Gastrocnemius medialis (tissue), 4 donors: ENCODE measurements at regions not wholly inside any gene's neighbourhood (a gene's known extent, or its start where the extent isn't known, plus 50 kb on each side); places are given as distances from the start of the nearest gene placed in this dataset.

Source experiments
- ATAC-seq, 2 donors: fragments of 150-250 bp; one replicate each; pipeline ENCODE4 v1.9.1; 2016
- DNase-seq, 2 donors: peaks; one replicate each; pipeline ENCODE4 v3.0.0-alpha.2; 2019
- H3K27ac ChIP-seq, 4 donors: fragments of 200-600 bp; sonication (generic); 1 replicate in 1 of 4; 2 replicates in 3 of 4; pipeline ENCODE4 v1.5.1; 2016 to 2018; ENCODE audit warnings: mild to moderate bottlenecking in 2 of 4, moderate library complexity in 1 of 4
- H3K27me3 ChIP-seq, 3 donors: fragments of 200-600 bp; sonication (generic) in 2 of 3; 1 replicate in 1 of 3; 2 replicates in 2 of 3; pipeline versions ENCODE4 v1.5.1 to v1.6.0; 2016 to 2019; ENCODE audit warnings: mild to moderate bottlenecking in 1 of 3, moderate library complexity in 1 of 3
- H3K36me3 ChIP-seq, 2 donors: fragments of 200-600 bp; sonication (generic) in 1 of 2; one replicate each; pipeline ENCODE4 v1.5.1; 2017 to 2018
- H3K4me1 ChIP-seq, 2 donors: fragments of 200-600 bp; sonication (generic) in 1 of 2; one replicate each; pipeline ENCODE4 v1.5.1; 2016 to 2017; ENCODE audit warnings: mild to moderate bottlenecking in 2 of 2
- H3K4me3 ChIP-seq, 4 donors: fragments of 200-600 bp; sonication (generic) in 3 of 4; 1 replicate in 1 of 4; 2 replicates in 3 of 4; pipeline ENCODE4 v1.5.1; 2016 to 2019; ENCODE audit warnings: mild to moderate bottlenecking in 2 of 4
- H3K9me3 ChIP-seq, 3 donors: fragments of 200-600 bp; sonication (generic) in 2 of 3; 1 replicate in 1 of 3; 2 replicates in 2 of 3; pipeline ENCODE4 v1.5.1; 2016 to 2019
- CTCF ChIP-seq, 5 experiments: fragments of 450-650 bp in 3 of 5; fragments of 200-600 bp in 2 of 5; sonication (generic) in 2 of 5; IDR thresholded peaks in 4 of 5; conservative IDR thresholded peaks in 1 of 5; 1 replicate in 4 of 5; 2 replicates in 1 of 5; pipeline ENCODE4 v1.5.1; 2016 to 2019; ENCODE audit warnings: antibody characterized with exemption in 5 of 5, mild to moderate bottlenecking in 3 of 5, moderate library complexity in 3 of 5
- POLR2A ChIP-seq, 2 donors: fragments of 450-650 bp; IDR thresholded peaks; one replicate each; pipeline ENCODE4 v1.6.1; 2017; ENCODE audit warnings: antibody characterized with exemption in 2 of 2, mild to moderate bottlenecking in 2 of 2, moderate library complexity in 2 of 2
- in situ Hi-C, 4 donors: fragments of 200-750 bp; cut with MboI; loops; one replicate each; pipeline versions ENCODE4 v1.15.0 to v1.8.0; 2017; ENCODE audit warnings: low sequenced_read_pairs in 4 of 4
- intact Hi-C: fragments of 100-400 bp; cut with DNase I; formaldehyde crosslinking; loops from one replicate; pipeline ENCODE4 v1.15.1; 2023; ENCODE audit warnings: low total_unique reads

GRCh38 chr15:98151096-98151495 lies 190.6 kb downstream of the ARRDC4 start:
- TF ChIP-seq POLR2A (IDR thresholded peaks at IDR 0.05) (no peak), CTCF (IDR thresholded peaks at IDR 0.05 in 4 of 5, conservative IDR thresholded peaks at IDR 0.05 in 1 of 5) (no peak)
- in situ Hi-C loops: no loop called here
- no peak overlapping the region for H3K4me3 ChIP-seq
- DNase-seq (no peak), ATAC-seq (no peak)
- no peaks in the 10 kb centered on the region for H3K27me3 ChIP-seq
- intact Hi-C loops: no loop called here
- no peaks in the 10 kb centered on the region for H3K4me1 ChIP-seq
- no peaks in the 10 kb centered on the region for H3K36me3 ChIP-seq
- H3K27ac ChIP-seq: no peak overlapping the region
- H3K9me3 ChIP-seq: no peaks in the 10 kb centered on the region

- Histone ChIP-seq H3K9me3 (no peaks in the 10 kb centered on the region), H3K27me3 (no peaks in the 10 kb centered on the region), H3K27ac (no peak overlapping the region), H3K4me1 (no peaks in the 10 kb centered on the region), H3K36me3 (no peaks in the 10 kb centered on the region), H3K4me3 (no peak overlapping the region)
- DNase-seq: no peak
- TF ChIP-seq CTCF (IDR thresholded peaks at IDR 0.05 in 4 of 5, conservative IDR thresholded peaks at IDR 0.05 in 1 of 5) (no peak), POLR2A (IDR thresholded peaks at IDR 0.05) (no peak)
- intact Hi-C loops: no loop called here
- no peak for ATAC-seq
- in situ Hi-C loops: no loop called here
Observed at GRCh38 chr15:98152156-98152555, 191.7 kb downstream of the ARRDC4 start.

- ATAC-seq: no peak
- no peaks in the 10 kb centered on the region for H3K36me3 ChIP-seq
- no peaks in the 10 kb centered on the region for H3K27me3 ChIP-seq
- H3K9me3 ChIP-seq: no peaks in the 10 kb centered on the region
- no peak overlapping the region for H3K4me3 ChIP-seq
- TF ChIP-seq POLR2A (IDR thresholded peaks at IDR 0.05) (no peak), CTCF (IDR thresholded peaks at IDR 0.05 in 4 of 5, conservative IDR thresholded peaks at IDR 0.05 in 1 of 5) (no peak)
- in situ Hi-C loops: no loop called here
- no peaks in the 10 kb centered on the region for H3K4me1 ChIP-seq
- no peak overlapping the region for H3K27ac ChIP-seq
- intact Hi-C loops: no loop called here
- DNase-seq: no peak
Observed at GRCh38 chr15:98154863-98155262, 194.4 kb downstream of the ARRDC4 start.

- ATAC-seq (no peak), DNase-seq (no peak)
- Histone ChIP-seq H3K36me3 (no peaks in the 10 kb centered on the region), H3K27me3 (no peaks in the 10 kb centered on the region), H3K4me1 (no peaks in the 10 kb centered on the region), H3K27ac (no peak overlapping the region), H3K9me3 (no peaks in the 10 kb centered on the region), H3K4me3 (no peak overlapping the region)
- in situ Hi-C loops (no loop called here), intact Hi-C loops (no loop called here)
- no peak for TF ChIP-seq POLR2A (IDR thresholded peaks at IDR 0.05)
Observed at GRCh38 chr15:98155356-98155755, 194.9 kb downstream of the ARRDC4 start.

GRCh38 chr15:98160236-98160635 lies 199.7 kb downstream of the ARRDC4 start:
- no peak overlapping the region for H3K4me3 ChIP-seq
- intact Hi-C loops (no loop called here), in situ Hi-C loops (no loop called here)
- H3K27ac ChIP-seq: no peak overlapping the region
- no peaks in the 10 kb centered on the region for H3K27me3 ChIP-seq
- no peaks in the 10 kb centered on the region for H3K36me3 ChIP-seq
- ATAC-seq (no peak), DNase-seq (no peak)
- TF ChIP-seq POLR2A (IDR thresholded peaks at IDR 0.05) (no peak), CTCF (IDR thresholded peaks at IDR 0.05 in 4 of 5, conservative IDR thresholded peaks at IDR 0.05 in 1 of 5) (no peak)
- H3K9me3 ChIP-seq: no peaks in the 10 kb centered on the region
- no peaks in the 10 kb centered on the region for H3K4me1 ChIP-seq
